CD1c-positive myeloid dendritic cell (primary cell): ENCODE measurements at regions not wholly inside any gene's neighbourhood (a gene's known extent, or its start where the extent isn't known, plus 50 kb on each side); places are given as distances from the start of the nearest gene placed in this dataset.

ENCODE experiments used
- DNase-seq: peaks from one replicate; pipeline ENCODE4 v3.0.0-alpha.2; 2016; ENCODE audit errors: extremely low spot score

DNA sequence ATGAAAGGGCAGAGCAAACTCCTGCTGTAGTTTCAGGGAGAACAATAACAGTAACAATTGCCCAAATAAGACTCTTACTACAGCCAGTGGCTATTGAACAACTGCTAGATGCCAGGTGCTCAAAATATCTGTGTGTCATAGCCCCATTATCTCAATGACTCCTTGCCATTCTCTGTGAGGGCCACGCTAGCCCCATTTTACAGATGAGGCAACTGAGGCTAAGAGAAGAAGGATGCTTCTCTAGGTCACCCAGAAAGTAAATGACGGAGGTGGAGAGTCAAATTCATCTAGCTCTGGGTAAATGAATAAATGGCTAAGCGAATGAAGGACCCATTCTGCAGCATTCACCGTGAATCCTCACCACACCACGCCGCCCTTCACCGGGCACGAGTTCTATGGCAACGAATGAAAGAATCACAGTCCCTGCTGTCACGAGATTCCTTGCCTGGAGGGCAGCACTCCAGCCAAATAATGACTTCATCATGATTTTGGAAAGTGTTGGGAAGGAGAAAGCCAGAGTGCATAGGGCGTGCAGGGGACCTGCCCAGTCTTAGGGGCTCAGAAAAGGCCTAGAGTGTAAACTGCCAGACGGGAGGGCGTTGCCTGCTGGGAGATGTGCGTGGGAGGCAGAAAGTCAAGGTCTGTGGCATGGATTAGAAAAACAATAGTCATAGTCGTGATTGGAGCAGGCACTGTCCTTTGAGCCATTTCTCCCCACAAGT lies 147.2 kb downstream of the C9orf50 start:
- DNase-seq: no peak

DNA sequence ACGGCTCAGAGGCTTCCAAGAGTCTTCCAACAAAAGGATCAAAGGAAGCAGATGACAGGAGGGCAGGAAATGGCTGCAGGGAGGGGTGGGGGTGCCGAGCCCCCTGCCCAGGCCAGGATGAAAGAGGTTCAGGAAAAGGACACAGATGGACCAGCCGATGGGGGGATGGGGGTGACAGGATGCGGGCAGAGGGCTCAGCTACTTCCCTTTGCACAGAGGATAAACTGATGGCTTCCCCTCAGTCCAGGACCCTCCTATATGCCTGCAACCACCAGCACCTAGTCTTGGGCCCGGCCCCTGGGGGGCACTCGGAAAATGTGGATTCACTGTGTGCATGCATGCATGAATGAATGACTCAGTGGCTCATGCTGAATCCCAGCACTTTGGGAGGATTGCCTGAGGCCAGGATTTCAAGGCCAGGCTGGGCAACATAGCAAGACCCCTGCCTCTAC lies 148.2 kb downstream of the C9orf50 start:
- DNase-seq: no peak

DNA sequence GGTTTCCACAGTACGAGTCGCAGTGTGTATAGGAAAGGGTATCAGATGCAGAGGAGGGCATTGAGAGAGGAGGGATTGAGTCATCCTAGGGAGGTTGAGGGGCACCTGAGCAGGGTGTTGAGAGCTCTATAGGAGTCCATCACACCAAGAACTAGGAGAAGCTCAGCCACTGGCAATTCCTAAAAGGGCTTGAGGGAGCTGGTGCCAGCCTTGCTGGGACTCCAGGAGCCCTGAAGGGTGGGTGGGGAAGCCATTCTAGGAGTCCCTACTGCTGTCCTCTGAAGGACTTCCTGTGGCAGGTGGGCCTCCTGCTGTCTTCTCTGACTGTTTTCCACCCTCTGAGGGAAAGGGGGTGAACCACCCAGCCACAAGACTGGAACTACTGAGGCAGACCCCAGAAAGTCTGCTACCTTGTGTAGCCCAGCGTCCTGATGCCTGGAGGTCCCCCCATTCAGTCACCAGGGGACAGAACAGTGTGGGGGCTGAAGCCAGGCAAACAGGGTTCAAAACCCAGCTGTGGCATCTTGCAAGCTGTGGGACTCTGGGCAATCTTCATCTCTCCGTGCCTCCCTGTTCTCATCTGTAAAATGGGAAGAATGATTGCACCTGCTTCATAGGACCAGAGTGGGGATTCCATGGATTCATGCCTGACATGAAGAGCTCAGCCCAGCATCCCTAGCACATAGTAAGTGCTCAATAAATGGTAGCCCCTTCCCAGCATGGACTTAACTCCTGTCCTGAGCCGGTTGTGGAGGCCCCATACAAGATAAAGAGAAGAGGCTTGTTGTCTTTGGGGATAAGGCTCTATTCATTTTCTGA lies 149.5 kb downstream of the C9orf50 start:
- no peak for DNase-seq

DNA sequence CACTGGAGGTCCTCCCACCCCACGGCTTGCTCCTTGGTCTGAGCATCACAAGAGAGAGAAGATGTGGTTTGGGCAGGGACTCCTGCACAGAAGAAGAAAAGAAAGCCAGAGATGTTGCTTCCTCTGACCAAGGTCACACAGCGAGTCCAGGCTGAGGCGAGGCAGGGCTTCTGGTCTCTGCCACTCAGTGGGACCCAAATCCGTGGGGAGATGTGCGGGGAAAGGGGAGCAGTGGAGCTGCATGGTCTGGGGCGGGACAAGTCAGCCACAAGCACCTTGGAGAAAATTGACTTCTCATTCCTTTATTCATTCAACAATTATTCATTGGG lies 150.9 kb downstream of the C9orf50 start:
- no peak for DNase-seq

DNA sequence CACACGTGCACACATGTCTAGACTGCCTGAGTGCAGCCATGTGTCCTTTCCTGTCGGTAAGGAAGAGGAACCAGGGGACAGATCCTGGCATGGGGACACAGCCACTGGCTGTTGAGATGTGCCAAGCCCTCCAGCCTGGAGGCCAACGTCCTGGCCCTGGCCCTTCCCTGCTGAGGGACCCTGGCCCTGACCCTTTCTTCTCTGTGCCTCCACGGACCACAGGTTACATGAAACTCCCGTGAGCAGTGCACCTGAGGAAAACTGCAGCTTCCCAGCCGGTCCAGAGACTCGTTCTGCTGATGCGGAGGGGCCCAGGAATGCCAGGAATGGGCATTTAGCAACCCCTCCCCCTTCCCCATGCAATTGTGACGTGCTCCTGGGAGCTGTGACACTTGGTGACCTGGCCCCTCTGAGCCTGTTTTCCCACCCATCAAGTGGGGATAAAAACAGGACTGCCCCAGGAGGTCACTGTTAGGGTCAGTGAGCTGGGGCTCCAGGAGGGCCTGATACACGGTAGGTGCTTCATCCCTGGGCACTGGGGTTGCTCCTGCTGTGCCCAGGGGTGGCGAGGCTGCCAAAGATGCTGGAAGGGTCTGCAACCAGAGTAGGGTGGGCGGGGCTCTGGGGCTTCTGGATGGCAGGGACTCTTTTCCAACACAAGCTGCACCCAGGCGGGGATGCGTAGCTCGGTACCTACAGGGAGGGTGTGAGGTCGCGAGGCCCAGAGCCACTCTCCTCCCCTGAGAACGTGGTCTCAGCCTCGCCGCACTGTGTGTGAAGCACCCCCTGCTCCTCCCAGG lies 151.5 kb downstream of the C9orf50 start:
- DNase-seq: no peak

DNA sequence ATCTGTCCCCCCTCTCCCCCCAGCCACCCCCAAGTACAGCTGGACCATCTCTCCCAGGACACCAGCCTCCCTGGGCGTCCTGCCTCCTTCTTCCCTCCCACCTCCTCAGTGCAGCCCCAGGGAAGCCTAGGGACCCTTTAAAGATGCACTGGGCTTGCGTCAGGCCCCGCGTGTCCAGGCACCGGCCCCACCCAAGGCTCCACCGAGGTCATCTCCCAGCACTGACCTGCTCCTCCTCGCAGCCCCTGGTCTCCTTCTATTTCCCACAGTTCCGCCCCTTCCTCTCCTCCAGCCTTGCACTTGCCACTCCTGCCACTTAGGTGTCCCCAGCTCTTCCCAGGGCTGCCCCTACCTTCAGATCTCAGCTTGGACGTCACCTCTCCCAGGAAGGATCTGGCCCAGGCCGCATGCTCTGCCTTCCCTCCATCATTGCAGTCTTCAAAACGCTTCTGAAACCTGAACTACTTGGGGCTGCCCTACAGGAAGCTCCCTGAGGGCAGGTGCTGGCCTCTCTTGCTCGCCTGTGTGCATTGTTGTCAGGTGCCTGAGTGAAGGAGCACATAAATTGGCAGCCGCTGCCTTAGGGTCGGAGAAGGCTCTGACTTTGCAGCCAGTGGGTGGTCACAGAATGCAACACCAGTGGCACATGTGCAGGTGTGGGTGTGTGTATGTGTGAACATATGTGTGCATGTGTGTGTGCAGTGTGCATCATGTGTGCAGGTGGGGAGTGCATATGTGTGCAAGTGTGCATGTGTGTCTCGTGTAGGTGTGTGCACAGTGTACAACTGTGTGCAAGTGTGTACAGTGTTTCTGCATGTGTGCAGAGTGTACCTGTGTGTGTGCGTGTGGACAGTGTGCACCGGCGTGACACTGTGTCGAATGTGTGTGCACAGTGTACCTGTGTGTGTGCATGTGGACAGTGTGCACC lies 152.9 kb downstream of the C9orf50 start:
- DNase-seq: no peak

DNA sequence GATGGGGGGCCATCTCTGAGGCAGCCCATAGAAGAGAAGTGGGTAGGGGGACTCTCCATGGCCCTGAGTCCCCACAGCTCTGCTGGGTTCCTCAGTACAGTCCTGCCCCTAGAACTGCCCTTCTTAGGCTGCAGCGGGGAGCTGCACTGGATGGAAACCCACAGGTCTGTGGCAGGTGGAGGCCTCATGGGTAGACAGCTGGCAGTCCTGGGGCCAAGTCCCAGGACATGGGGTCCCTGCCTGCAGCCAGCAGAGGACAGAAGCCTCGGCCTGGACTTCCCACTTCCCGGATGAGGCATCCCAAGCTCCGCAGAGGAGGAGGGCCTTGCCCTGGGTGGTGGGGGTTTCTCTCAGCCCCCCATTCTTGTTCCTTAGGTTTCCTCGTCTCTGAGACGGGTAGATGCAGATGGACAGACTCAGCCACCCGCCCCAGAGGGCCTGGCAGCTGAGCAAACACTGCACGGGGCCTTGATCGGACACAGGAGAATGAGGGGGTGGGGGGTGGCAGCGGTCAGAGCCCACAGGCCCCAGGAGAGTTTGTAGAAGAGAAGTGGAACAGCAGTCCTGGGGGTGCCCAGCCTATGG lies 153.8 kb downstream of the C9orf50 start:
- DNase-seq: no peak

DNA sequence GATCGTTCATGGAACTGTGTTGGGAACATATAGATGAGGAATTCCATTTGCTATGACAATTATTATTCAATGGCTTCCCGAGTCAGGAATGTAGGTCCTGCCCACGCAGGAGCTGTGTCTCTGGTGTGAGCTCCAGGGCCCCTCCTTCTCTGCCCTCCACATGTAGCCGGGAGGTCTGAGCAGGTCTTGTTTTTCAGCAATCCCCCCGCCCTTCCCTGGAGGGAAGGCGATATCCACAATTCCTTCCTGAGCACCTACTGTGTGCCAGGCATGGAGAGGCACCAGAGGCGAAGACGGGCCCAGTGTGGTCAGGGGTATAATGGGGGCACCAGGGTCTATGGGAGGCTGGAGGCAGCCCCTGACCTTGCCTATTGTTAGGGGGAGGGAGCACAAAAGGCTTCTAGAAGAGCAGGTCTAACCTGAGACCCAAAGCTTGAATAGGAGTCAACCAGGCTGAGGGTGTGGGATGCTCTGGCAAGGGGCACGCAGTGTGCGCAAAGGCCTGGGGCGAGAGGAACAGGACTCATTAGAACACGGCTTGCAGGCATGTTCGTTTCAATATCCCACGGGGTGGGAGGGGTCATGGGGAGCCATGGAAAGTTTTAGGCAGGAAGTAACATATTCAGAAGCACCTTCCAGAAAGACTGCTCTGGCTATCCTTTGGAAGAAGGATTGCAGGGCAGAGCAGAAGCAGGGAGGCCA lies 154.9 kb downstream of the C9orf50 start:
- DNase-seq: no peak

DNA sequence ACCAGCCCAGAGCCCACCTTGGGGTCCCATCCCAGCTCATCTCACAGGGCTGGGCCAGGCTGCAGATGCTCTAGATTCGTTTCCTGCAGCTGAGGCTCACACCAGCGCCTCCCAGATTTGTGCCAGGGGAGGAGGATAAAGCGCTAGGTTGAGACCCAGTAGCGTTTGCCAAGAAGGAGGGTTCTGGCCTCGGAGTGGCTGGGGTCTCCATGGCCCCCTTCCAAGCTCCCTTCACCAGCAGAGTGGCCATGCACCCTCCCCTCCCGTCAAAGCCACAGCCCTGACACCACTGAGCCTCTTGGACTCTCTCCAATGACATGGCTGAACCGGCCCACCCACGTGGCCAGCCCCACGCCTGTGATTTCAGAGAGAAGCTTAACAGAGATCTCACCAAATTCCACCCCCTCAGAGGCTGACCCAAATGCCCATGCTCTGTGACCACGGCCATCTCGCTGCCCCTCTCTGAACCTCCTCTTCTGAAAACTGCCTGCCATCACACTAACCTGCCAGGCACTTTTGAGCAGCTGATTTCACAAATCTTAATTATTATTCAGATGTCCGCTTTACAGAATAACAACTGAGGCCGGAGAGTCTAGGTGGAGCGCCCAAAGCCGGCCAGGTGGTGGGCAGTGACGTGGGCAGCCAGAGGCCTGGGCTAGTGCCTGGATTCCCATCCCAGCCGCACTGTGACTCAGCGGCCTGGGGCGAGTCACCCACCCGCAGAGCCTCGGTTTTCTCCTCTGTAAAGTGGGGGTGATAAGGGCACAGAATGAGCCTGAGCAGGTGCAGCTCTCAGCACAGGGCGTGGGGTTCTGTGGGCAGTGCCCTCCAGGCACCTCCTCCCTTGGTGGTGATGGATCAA lies 155.7 kb downstream of the C9orf50 start:
- peak; percentile 56 for DNase-seq

DNA sequence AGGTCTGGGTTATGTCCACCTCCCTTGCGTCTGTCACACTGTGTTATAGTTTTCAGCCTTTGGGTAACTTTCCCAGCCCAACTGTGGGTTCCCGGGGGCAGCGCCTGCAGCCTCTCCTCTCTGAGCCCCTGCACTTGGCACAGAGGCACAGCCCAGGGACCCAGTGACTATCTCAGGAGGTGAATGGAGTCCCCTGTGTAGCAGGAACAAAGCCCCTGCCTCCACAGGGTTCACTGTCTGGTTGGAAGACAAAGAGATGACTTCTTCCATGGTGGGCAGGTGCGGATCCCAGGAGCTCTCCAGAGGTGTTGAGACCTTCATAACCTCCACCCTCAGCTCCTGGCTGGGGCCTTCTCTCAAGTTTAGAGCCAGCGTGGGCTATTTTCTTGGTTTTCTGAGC lies 156.9 kb downstream of the C9orf50 start:
- DNase-seq: no peak

DNA sequence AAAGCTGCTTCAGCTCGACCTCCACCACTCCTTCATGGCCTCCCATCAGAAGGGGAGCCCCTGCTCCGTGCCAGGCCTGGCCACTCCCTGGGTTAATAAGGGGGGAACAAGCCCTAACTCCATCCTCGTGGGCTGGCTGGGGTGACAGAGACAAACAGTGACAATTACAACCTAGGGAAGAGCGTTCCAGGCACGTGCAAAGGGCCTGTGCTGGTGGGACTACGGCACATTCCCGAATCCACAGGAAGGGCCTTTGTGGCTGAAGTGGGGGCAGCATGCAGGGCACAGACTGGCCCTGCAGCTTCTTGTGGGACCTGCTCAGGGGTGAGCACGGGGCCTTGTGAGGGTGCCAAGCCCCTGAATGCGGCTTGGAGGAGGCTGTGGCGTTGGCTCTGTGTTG lies 157.4 kb downstream of the C9orf50 start:
- DNase-seq: no peak

DNA sequence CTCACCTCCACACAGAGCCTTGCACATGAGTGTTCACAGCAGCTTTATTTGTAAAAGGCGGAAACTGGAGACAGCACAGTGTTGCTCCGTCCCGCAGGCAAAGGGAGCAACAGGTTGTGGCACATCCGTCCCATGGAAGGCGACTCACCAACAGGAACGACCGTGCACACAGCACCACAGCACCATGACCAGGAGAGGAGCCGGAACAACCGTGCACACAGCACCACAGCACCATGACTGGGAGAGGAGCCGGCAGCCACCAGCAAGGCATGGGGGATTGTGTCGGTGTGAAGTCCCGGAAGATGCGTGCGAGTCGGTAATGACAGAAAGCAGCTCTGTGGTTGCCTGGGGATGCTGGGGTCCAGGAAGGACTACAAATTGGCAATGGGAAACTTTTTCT lies 158.5 kb downstream of the C9orf50 start:
- no peak for DNase-seq

DNA sequence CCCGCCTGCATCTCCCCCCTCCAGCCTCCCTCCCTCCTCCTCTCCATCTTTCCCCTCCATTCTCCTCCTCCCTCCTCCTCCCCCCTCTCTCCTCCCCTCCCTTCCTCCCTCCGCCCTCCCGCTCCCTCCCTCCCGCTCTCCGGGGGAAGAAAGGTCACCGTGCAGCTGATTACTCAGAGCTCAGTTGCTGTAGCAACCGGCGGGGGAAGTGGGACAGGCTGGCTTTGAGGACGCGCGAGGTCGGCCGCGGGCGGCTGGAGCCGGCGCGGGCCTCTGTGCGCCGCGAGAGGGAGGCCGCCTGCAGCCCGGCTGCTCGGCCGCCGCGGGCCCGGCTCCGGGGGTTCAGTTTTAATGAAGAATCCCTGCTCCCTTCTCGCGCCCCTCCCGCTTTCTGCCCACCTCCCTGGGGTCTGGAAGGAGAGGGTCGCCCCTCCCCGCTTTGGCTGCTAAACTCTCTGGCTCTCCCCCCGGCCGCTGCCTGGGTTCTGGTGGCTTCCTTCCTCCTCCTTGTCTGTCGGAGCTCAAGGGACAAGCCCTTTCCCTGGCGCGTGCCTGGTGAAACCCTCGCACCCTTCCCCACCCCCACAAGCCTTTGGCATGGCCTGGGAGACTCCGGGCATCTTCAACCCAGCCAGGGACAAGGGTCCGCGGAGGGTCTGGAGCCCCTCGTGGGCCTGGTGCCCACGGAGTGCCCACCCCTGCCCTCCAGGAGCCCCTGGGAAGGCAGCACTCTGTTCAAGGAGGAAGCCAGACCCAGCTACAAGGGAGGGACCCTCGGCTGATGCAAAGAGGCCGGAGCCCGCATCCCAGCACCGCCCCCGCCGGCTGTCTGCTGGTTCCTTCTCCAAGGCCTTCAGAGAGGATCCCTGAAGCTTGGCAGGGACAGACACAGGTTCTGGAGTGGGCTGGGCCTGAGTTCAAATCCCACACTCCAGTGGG lies 160.3 kb downstream of the C9orf50 start:
- peak; percentile 96 for DNase-seq

DNA sequence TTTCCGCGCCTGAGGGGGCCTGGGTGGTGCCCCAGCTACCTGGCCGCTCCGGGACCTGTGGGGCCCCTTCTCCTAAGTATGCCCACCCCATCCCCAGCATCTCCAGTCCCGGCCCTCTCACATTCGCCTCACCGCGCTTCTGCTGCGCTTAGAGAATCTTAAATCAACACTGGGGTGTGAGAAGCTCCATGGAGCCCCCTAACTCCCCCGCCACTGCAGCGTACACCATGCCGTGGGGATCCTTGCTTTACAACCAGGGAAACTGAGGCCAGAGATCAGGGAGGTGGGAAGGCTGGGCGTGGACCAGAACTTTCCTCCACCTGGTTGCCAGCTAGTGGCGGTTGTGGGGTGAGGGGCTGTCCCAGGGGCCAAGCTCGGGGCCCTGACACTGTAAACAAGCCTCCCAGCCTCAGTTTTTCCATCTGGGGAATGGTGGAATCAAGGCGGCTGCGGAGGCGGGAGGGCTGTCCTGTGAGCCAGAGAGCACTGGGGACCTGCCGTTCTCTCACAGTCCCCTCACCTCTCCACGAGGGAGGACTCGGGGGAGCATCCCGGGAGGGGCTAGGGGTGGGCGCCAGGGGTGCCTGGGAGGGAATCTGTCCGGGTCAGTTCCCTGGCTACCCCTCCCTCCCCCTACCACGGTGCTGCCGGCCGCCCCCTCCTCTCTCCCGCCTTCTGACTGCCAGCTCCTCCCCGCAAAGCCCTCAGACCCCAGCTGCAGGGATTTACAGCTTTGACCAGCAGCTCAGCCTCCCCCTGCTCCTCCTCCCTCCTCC lies 161.2 kb downstream of the C9orf50 start:
- DNase-seq: no peak

DNA sequence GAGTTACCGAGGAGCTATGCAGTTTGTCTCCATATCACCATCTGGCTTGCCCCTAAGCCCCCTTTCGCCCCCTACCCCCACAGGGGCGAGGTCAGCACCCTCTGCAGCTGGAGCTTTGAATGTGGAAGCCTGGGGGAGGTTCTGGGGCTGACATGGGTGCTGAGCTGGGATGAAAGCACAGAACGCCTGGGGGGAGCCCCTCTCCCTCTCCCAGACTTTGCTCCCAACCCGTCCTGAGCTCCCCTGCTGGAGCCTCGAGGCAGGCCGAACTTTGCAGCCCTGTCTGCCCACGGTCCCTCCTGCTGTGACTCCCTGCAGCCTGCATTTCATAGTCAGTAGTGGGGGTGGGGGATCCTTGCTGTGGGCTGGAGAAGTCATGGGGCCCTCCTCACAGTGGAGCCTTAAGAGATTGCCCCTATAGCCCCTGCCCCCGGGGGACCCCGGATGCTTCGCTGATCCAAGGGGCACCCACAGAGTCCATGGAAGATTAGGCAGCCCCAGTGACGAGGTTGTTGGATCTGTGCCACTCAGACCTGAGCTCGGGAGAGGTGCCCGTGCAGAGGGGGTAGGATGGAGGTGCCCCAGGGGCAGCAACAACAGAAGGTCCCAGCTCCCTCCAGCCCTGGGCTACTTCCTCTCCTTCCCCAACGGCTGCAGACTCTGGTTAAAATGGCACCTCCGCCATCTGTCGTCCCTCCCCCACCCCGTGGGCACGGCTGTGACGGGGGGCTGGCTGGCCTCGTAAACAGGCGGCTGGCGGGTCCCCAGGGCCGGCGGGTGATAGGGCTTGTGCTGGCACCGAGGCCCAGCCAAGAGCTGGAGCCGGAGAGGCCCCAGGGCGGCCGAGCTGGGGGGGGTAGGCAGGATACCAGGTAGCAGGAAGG lies 162.0 kb downstream of the C9orf50 start:
- DNase-seq: peak; percentile 61

DNA sequence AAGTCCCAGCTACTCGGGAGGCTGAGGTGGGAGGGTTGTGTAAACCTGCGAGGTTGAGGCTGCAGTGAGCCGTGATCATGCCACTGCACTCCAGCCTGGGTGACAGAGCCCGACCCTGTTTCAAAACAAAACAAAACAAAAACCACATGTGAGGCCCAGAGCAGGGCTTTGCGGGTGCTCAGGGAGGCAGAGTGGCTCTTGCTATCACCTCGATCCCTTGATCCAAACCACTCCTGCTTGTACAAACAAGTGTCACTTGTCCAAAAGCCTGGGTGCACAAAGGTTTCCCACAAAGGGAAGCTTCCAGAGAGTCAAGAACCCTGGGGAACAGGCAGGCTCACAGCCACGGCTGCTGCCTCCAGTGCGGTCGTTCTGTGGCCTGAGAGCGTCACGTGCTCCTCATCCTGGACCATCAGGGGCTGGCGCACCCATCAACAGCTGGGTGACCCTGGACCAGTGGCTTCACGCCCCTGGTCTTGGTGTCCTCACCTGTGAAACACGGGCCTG lies 162.7 kb downstream of the C9orf50 start:
- peak; percentile 50 for DNase-seq
